Mesenchymal stem cell (in vitro differentiated cells and primary cell): ENCODE measurements at regions not wholly inside any gene's neighbourhood (a gene's known extent, or its start where the extent isn't known, plus 50 kb on each side); places are given as distances from the start of the nearest gene placed in this dataset.

Source experiments
- DNase-seq: peaks from one replicate; pipeline ENCODE4 v3.0.0-alpha.2; 2013
- H2AFZ ChIP-seq: one replicate; pipeline ENCODE4 v1.6.1; 2013; ENCODE audit warnings: low read depth, mild to moderate bottlenecking, control low read depth, inconsistent platforms, low read length, moderate library complexity
- H2AK5ac ChIP-seq: 2 replicates; pipeline ENCODE4 v1.6.1; 2013; ENCODE audit warnings: low read length, moderate library complexity, mild to moderate bottlenecking, inconsistent platforms; ENCODE audit not compliant: severe bottlenecking
- H2BK120ac ChIP-seq: one replicate; pipeline ENCODE4 v1.6.1; 2013; ENCODE audit warnings: low read depth, mild to moderate bottlenecking, inconsistent platforms, low read length, moderate library complexity
- H2BK12ac ChIP-seq, 2 experiments: one replicate each; pipeline ENCODE4 v1.6.1; 2013; ENCODE audit warnings: inconsistent platforms in 2 of 2, low read length in 2 of 2, mild to moderate bottlenecking in 2 of 2, moderate library complexity in 2 of 2, control low read depth in 1 of 2
- H2BK15ac ChIP-seq: one replicate; pipeline ENCODE4 v1.6.1; 2013; ENCODE audit warnings: mild to moderate bottlenecking, low read depth, inconsistent platforms; ENCODE audit not compliant: poor library complexity, severe bottlenecking
- H2BK5ac ChIP-seq: 2 replicates; pipeline ENCODE4 v1.6.1; 2013; ENCODE audit warnings: low read depth, mild to moderate bottlenecking, low read length, control low read depth, inconsistent platforms; ENCODE audit not compliant: poor library complexity, severe bottlenecking
- H3K14ac ChIP-seq, 2 experiments: one replicate each; pipeline ENCODE4 v1.6.1; 2013; ENCODE audit warnings: inconsistent platforms in 2 of 2, low read length in 2 of 2, control low read depth in 1 of 2, mild to moderate bottlenecking in 1 of 2, moderate library complexity in 1 of 2
- H3K18ac ChIP-seq, 2 experiments: one replicate each; pipeline ENCODE4 v1.6.1; 2013; ENCODE audit warnings: inconsistent platforms in 2 of 2, low read length in 2 of 2, control low read depth in 1 of 2, low read depth in 1 of 2, mild to moderate bottlenecking in 1 of 2
- H3K23ac ChIP-seq, 2 experiments: one replicate each; pipeline ENCODE4 v1.6.1; 2013; ENCODE audit warnings: inconsistent platforms in 2 of 2, low read length in 2 of 2, mild to moderate bottlenecking in 2 of 2, moderate library complexity in 2 of 2, control low read depth in 1 of 2
- H3K27ac ChIP-seq: 2 replicates; pipeline ENCODE4 v1.5.1; 2013; ENCODE audit warnings: mild to moderate bottlenecking, moderate library complexity, low read length, control low read depth, inconsistent platforms; ENCODE audit not compliant: poor library complexity, severe bottlenecking
- H3K27me3 ChIP-seq, 2 experiments: 2 replicates each; pipeline versions ENCODE4 v1.6.1 to v1.7.0; 2013; ENCODE audit warnings: low read length in 2 of 2, mild to moderate bottlenecking in 2 of 2, moderate library complexity in 2 of 2, control low read depth in 1 of 2, inconsistent platforms in 1 of 2; ENCODE audit not compliant: control insufficient read depth in 1 of 2, insufficient read depth in 1 of 2
- H3K36me3 ChIP-seq, 2 experiments: 2 replicates each; pipeline versions ENCODE4 v1.6.1 to v1.7.0; 2013; ENCODE audit warnings: low read length in 2 of 2, control low read depth in 1 of 2, inconsistent platforms in 1 of 2, low read depth in 1 of 2, mild to moderate bottlenecking in 1 of 2; ENCODE audit not compliant: insufficient read depth in 2 of 2, control insufficient read depth in 1 of 2
- H3K4ac ChIP-seq, 2 experiments: one replicate each; pipeline ENCODE4 v1.6.1; 2013; ENCODE audit warnings: inconsistent platforms in 2 of 2, low read length in 2 of 2, mild to moderate bottlenecking in 2 of 2, moderate library complexity in 2 of 2, control low read depth in 1 of 2, low read depth in 1 of 2
- H3K4me1 ChIP-seq: 2 replicates; pipeline ENCODE4 v1.6.1; 2013; ENCODE audit warnings: low read depth, low read length, control low read depth; ENCODE audit not compliant: control insufficient read depth, insufficient read depth
- H3K4me2 ChIP-seq: 2 replicates; pipeline ENCODE4 v1.6.1; 2013; ENCODE audit warnings: low read length, mild to moderate bottlenecking, inconsistent platforms; ENCODE audit not compliant: poor library complexity, severe bottlenecking
- H3K4me3 ChIP-seq, 2 experiments: 2 replicates each; pipeline versions ENCODE4 v1.5.1 to v1.7.0; 2013; ENCODE audit warnings: low read length in 2 of 2, mild to moderate bottlenecking in 2 of 2, control low read depth in 1 of 2, low read depth in 1 of 2; ENCODE audit not compliant: insufficient read depth in 1 of 2
- H3K79me1 ChIP-seq: replicated peaks from 2 replicates; pipeline ENCODE4 v1.6.1; 2013; ENCODE audit warnings: mild to moderate bottlenecking, control low read depth, low read length, inconsistent platforms; ENCODE audit not compliant: poor library complexity, severe bottlenecking
- H3K9ac ChIP-seq: 2 replicates; pipeline ENCODE4 v1.7.0; 2013; ENCODE audit warnings: mild to moderate bottlenecking, low read length, moderate library complexity
- H3K9me3 ChIP-seq: 2 replicates; pipeline ENCODE4 v1.7.0; 2013; ENCODE audit warnings: mild to moderate bottlenecking, low read length; ENCODE audit not compliant: control insufficient read depth
- H4K8ac ChIP-seq: one replicate; pipeline ENCODE4 v1.6.1; 2013; ENCODE audit warnings: inconsistent platforms, mild to moderate bottlenecking, low read length, moderate library complexity
- H4K91ac ChIP-seq: one replicate; pipeline ENCODE4 v1.6.1; 2013; ENCODE audit warnings: mild to moderate bottlenecking, low read length, inconsistent platforms
- WGBS: methylation state at CpG from one replicate; pipeline ENCODE4 v1.1.7; 2013; ENCODE audit warnings: mixed read lengths; 5-methylcytosine and 5-hydroxymethylcytosine counted together

- H2BK12ac ChIP-seq = no peak overlapping the region
- no peak overlapping the region for H3K23ac ChIP-seq
- H3K4me2 ChIP-seq = no peak overlapping the region
- no peak overlapping the region for H2AK5ac ChIP-seq
- no peaks in the 10 kb centered on the region for H3K79me1 ChIP-seq
- H3K27me3 ChIP-seq = no peaks in the 10 kb centered on the region
- WGBS = 54% methylated on average over 1 of the region's 1 CpG
- H2AFZ ChIP-seq = no peak overlapping the region
- H3K14ac ChIP-seq = no peak overlapping the region
- H3K18ac ChIP-seq = no peak overlapping the region
- no peak overlapping the region for H2BK120ac ChIP-seq
- no peak overlapping the region for H2BK15ac ChIP-seq
- H2BK5ac ChIP-seq = no peak overlapping the region
- no peak overlapping the region for H4K91ac ChIP-seq
- H3K27ac ChIP-seq = no peak overlapping the region
- H3K4ac ChIP-seq = no peak overlapping the region
- no peak for DNase-seq
- no peaks in the 10 kb centered on the region for H3K9me3 ChIP-seq
- H3K4me3 ChIP-seq = no peak overlapping the region
- H3K9ac ChIP-seq = no peak overlapping the region
- H4K8ac ChIP-seq = no peak overlapping the region
- H3K36me3 ChIP-seq = no peaks in the 10 kb centered on the region
- no peaks in the 10 kb centered on the region for H3K4me1 ChIP-seq
Measured at GRCh38 chr12:63220921-63221320, 69.9 kb upstream of the AVPR1A start.

- WGBS = 78% methylated on average over 2 of the region's 3 CpGs
- Histone ChIP-seq H2AK5ac (no peak overlapping the region), H3K23ac (no peak overlapping the region), H3K14ac (no peak overlapping the region), H3K36me3 (no peaks in the 10 kb centered on the region), H2BK5ac (no peak overlapping the region), H2BK12ac (no peak overlapping the region), H2BK15ac (no peak overlapping the region), H3K18ac (no peak overlapping the region), H3K4me3 (no peak overlapping the region), H2BK120ac (no peak overlapping the region), H3K4ac (no peak overlapping the region), H3K79me1 (no peaks in the 10 kb centered on the region), H4K91ac (no peak overlapping the region), H3K9ac (no peak overlapping the region), H3K27me3 (no peaks in the 10 kb centered on the region), H3K9me3 (no peaks in the 10 kb centered on the region), H2AFZ (no peak overlapping the region), H3K27ac (no peak overlapping the region), H4K8ac (no peak overlapping the region), H3K4me1 (peaks cover 3% of the 10 kb centered on the region), H3K4me2 (no peak overlapping the region)
- DNase-seq = no peak
Measured at GRCh38 chr12:63212316-63212715, 61.3 kb upstream of the AVPR1A start.

GRCh38 chr12:63208956-63209355 is 58.0 kb upstream of the AVPR1A start:
- no peak overlapping the region for H3K4me3 ChIP-seq
- H3K18ac ChIP-seq = no peak overlapping the region
- H2AK5ac ChIP-seq = peak overlapping the region; percentile 86
- no peaks in the 10 kb centered on the region for H3K27me3 ChIP-seq
- H4K91ac ChIP-seq = no peak overlapping the region
- H3K4me2 ChIP-seq = no peak overlapping the region
- no peak overlapping the region for H3K23ac ChIP-seq
- DNase-seq = no peak
- H2BK120ac ChIP-seq = no peak overlapping the region
- H3K9ac ChIP-seq = no peak overlapping the region
- no peaks in the 10 kb centered on the region for H3K9me3 ChIP-seq
- H3K4ac ChIP-seq = no peak overlapping the region
- H2AFZ ChIP-seq = no peak overlapping the region
- no peaks in the 10 kb centered on the region for H3K36me3 ChIP-seq
- H2BK12ac ChIP-seq = no peak overlapping the region
- peaks cover 3% of the 10 kb centered on the region for H3K4me1 ChIP-seq
- H3K14ac ChIP-seq = no peak overlapping the region
- no peak overlapping the region for H4K8ac ChIP-seq
- no peak overlapping the region for H2BK15ac ChIP-seq
- H3K27ac ChIP-seq = no peak overlapping the region
- no peaks in the 10 kb centered on the region for H3K79me1 ChIP-seq
- H2BK5ac ChIP-seq = no peak overlapping the region

- H3K27ac ChIP-seq = no peak overlapping the region
- no peak overlapping the region for H2BK120ac ChIP-seq
- no peak overlapping the region for H2AK5ac ChIP-seq
- H3K9ac ChIP-seq = no peak overlapping the region
- no peaks in the 10 kb centered on the region for H3K79me1 ChIP-seq
- no peak overlapping the region for H3K4me3 ChIP-seq
- no peak overlapping the region for H3K4me2 ChIP-seq
- H2BK15ac ChIP-seq = no peak overlapping the region
- H3K36me3 ChIP-seq = no peaks in the 10 kb centered on the region
- no peak overlapping the region for H3K4ac ChIP-seq
- H2BK12ac ChIP-seq = no peak overlapping the region
- no peak overlapping the region for H4K91ac ChIP-seq
- no peak overlapping the region for H3K18ac ChIP-seq
- no peaks in the 10 kb centered on the region for H3K9me3 ChIP-seq
- H3K27me3 ChIP-seq = no peaks in the 10 kb centered on the region
- no peak overlapping the region for H4K8ac ChIP-seq
- H2AFZ ChIP-seq = no peak overlapping the region
- 10% methylated on average over 2 of the region's 3 CpGs for WGBS
- no peak overlapping the region for H2BK5ac ChIP-seq
- DNase-seq = peak; percentile 6
- no peak overlapping the region for H3K14ac ChIP-seq
- H3K4me1 ChIP-seq = peaks cover 3% of the 10 kb centered on the region
- no peak overlapping the region for H3K23ac ChIP-seq
Measured at GRCh38 chr12:63206909-63207308, 55.9 kb upstream of the AVPR1A start.
